PFSK-1 (cell line): ENCODE measurements at regions not wholly inside any gene's neighbourhood (a gene's known extent, or its start where the extent isn't known, plus 50 kb on each side); places are given as distances from the start of the nearest gene placed in this dataset.

Experiments
- FOXP2 ChIP-seq: optimal IDR thresholded peaks from 2 replicates; pipeline ENCODE3; 2011; ENCODE audit warnings: borderline replicate concordance, control low read depth, inconsistent platforms; ENCODE audit not compliant: insufficient read depth; ENCODE audit errors: extremely low read length, extremely low read depth
- POLR2AphosphoS5 ChIP-seq: IDR thresholded peaks from 2 replicates; pipeline ENCODE4 v1.6.1; 2012; ENCODE audit warnings: low read depth, mild to moderate bottlenecking, control low read depth, low read length, moderate library complexity
- SIN3A ChIP-seq: IDR thresholded peaks from 2 replicates; pipeline ENCODE4 v1.6.1; 2012; ENCODE audit warnings: mild to moderate bottlenecking, low read length, moderate library complexity, borderline replicate concordance; ENCODE audit not compliant: insufficient read depth
- TAF1 ChIP-seq: IDR thresholded peaks from 2 replicates; pipeline ENCODE4 v1.6.1; 2012; ENCODE audit warnings: low read length, control low read depth, borderline replicate concordance; ENCODE audit not compliant: insufficient read depth
- TF ChIP-seq, protein P1 (sequence below), 2 experiments: IDR thresholded peaks; 2 replicates each; pipeline versions ENCODE4 v1.6.1 to v1.8.0; 2011 to 2012; ENCODE audit warnings: low read depth in 2 of 2, low read length in 2 of 2, control low read depth in 1 of 2, inconsistent platforms in 1 of 2, mild to moderate bottlenecking in 1 of 2, moderate library complexity in 1 of 2; ENCODE audit not compliant: insufficient read depth in 1 of 2

DNA sequence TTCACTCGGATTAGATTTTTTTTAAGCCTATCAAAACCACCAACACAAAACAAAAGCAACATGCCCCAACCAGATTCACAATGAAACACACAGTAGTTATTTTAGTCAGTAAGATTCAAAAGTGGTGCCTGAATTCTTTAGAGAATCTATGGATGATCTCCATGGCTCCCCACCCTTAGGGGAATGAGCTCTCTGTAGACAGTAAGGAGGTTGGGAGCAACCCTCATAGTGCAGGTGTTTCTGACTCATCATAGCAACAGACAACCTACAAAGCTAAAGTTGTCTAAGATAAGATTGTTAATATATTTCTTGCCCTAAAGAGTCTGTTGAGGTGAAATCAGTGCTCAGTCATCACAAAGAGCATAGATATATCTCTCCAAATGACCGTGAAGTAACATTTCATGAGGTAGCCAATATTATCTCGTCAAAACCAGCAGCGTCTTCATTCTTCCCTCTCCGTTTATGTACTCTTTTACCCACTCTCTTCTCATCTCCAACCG is 78.3 kb downstream of the ADAMTS1 start:
- TF ChIP-seq TAF1 (no peak), FOXP2 (no peak), POLR2AphosphoS5 (no peak)

DNA sequence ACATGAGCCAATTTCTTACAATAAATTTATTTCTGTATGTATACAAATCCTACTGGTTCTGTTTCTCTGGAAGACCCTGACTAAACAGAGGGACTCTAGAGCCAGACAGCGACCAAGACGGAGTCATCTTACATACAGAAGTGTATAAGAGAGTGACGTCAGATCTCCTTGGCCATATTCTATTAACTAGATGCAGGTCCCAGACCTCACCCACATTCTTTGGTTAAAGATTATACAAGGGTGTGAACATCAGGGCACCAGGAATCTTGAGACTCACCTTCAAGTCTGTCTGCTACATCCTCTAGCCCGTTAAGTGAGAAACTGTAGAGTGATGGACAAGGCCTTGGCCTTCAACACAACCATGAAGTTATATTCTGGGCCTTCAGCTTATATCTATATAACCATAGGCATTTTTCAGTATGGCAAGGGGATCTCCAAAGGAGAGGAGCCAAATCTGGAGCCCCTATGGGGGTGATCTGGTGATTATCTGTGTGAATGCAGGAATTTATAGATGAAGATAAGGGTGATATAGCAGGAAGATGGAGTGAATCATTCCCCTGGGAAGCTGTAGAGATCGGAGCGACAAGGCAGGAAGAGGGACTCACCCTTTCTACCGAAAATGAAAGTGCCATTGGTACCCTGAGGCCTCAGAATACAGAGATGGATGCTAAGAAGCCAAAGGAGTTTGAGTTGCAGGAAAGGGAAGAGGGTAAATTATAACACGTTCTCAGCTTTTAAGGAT is 83.9 kb downstream of the ADAMTS1 start:
- TF ChIP-seq TAF1, result no peak
- TF ChIP-seq SIN3A, result no peak
- TF ChIP-seq FOXP2, result no peak
- TF ChIP-seq, protein P1, sequence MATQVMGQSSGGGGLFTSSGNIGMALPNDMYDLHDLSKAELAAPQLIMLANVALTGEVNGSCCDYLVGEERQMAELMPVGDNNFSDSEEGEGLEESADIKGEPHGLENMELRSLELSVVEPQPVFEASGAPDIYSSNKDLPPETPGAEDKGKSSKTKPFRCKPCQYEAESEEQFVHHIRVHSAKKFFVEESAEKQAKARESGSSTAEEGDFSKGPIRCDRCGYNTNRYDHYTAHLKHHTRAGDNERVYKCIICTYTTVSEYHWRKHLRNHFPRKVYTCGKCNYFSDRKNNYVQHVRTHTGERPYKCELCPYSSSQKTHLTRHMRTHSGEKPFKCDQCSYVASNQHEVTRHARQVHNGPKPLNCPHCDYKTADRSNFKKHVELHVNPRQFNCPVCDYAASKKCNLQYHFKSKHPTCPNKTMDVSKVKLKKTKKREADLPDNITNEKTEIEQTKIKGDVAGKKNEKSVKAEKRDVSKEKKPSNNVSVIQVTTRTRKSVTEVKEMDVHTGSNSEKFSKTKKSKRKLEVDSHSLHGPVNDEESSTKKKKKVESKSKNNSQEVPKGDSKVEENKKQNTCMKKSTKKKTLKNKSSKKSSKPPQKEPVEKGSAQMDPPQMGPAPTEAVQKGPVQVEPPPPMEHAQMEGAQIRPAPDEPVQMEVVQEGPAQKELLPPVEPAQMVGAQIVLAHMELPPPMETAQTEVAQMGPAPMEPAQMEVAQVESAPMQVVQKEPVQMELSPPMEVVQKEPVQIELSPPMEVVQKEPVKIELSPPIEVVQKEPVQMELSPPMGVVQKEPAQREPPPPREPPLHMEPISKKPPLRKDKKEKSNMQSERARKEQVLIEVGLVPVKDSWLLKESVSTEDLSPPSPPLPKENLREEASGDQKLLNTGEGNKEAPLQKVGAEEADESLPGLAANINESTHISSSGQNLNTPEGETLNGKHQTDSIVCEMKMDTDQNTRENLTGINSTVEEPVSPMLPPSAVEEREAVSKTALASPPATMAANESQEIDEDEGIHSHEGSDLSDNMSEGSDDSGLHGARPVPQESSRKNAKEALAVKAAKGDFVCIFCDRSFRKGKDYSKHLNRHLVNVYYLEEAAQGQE (IDR thresholded peaks at IDR 0.05; ENCODE audit: insufficient read depth in 1 of 2, low read depth in 2 of 2, low read length in 2 of 2), result no peak
- no peak for TF ChIP-seq POLR2AphosphoS5

DNA sequence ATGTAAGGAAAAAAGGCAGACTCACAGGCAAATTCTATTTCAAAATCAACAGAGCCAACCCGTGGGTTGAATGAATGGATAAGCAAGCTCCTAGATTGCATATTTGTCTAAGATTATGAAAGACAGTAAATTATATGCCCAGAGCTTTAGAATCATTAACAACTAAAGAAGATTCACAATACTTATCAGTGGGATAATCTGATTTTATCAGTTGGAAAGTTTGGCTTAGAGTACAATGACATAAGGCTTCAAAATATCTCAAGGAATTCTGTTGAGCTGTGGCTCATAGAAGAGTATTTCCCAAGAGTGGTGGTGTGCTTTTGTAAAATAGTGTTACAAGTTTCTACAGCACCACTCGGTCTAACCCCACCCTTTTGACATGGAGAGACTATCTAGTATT is 85.5 kb downstream of the ADAMTS1 start:
- TF ChIP-seq SIN3A, result no peak
- TF ChIP-seq FOXP2, result no peak
- TF ChIP-seq POLR2AphosphoS5, result no peak
- no peak for TF ChIP-seq TAF1
- TF ChIP-seq, protein P1 (IDR thresholded peaks at IDR 0.05; ENCODE audit: insufficient read depth in 1 of 2, low read depth in 2 of 2, low read length in 2 of 2), result no peak

DNA sequence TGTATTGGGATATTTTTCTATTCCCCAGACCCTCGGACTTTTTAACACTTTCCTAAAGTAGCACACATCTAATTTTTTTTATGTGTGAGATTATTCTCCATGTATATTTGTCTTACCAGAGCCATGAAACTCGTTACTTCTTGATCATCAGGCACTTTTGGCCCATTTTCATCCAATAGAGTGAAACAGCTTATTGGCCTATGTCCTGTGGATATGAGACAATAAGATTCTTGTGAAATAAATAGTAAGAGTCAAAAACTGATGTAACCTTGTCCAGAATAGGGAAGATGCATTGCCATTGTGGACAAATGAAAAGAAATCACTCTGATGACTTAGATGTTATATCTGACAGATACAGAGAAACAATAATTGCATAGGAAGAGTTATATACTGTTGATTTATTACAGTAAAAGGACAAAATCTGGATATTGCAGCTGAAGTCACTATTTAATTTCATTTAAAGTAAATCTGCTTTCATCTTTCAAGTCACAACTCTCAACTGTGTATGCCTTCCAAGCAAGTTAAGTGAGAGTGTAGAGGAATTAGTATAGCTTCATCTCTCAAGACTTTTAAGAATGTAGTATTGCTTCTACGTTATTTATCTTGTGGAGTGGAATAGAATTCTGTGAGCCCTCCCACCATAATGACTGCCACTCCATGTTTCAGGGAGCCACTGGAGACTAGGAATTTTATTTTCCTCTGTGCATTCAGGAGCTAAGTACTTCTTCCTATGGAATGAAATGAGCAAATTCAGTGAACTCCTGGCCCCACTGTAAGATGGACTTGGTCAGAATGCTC is 86.9 kb downstream of the ADAMTS1 start:
- TF ChIP-seq POLR2AphosphoS5 (no peak), TAF1 (no peak), SIN3A (no peak), FOXP2 (no peak)
- TF ChIP-seq, protein P1 (IDR thresholded peaks at IDR 0.05; ENCODE audit: insufficient read depth in 1 of 2, low read depth in 2 of 2, low read length in 2 of 2), result no peak

DNA sequence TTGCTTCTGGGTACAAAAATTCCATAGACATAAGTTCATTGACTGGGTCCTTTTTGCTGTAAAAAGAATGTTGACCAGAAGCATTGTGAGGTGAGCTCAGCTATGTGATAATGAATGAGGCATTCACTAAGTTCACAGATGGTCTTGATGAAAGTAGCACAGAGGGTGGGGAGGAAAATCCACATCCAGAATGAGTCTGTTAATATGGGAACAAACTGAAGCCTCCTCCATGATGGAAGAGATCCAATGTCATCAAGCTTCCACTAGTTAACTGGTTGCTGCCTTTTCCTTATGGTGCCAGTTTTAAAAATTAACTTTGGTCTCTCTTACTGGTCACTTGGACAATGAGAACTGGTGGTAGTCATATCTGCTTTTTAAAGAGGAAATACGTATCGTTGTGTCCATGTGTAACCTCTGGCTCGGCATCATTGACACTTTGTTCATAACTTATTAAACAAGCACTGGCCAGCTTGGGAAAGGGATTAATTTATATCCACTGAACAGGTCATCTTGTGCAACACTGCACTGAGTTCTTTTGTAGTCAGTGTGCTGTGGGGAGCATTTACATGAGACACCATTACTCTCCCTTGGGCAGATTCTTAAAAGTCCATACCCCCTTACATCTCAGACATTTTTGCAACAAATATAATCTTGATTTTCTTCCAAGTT is 88.6 kb downstream of the ADAMTS1 start:
- TF ChIP-seq POLR2AphosphoS5, result no peak
- TF ChIP-seq FOXP2, result no peak
- TF ChIP-seq, protein P1 (IDR thresholded peaks at IDR 0.05; ENCODE audit: insufficient read depth in 1 of 2, low read depth in 2 of 2, low read length in 2 of 2), result no peak
- no peak for TF ChIP-seq TAF1
- TF ChIP-seq SIN3A, result no peak
